ENCODE measurements at regions not wholly inside any gene's neighbourhood (a gene's known extent, or its start where the extent isn't known, plus 50 kb on each side); places are given as distances from the start of the nearest gene placed in this dataset.

DNA sequence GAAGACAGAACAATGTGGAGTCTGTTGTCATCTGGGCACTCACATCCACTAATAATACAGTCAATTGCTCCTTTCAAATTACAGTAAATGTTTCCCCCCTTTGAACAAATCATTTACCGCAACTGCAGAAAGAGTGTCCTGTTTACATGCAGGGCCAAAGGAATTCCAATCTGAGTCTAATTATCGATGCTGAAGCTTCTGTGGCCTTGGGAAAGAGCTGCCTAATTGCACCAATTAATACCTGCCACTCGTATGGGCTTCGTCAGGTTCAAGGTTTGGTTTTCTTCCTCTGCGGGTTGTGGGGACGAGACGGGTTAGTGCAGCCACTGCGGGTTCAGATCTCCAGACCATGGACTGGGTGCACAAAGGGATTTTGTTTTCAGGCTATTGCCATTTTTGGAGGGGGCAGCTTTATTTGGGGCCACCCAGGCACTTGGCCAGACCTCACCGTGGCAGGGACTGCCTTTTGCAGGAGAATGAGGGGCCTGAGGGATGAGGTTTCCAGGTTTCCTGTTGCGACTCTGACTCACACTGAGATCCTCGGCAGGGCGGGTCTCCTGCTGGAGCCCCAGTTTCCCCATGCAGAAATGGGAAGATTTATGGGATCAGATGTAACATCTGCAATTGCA, 147.6 kb downstream of the MIAT start:
- no peak for TF ChIP-seq CTCF (IDR thresholded peaks at IDR 0.05)
- TF ChIP-seq POLR2A (IDR thresholded peaks at IDR 0.05), result no peak

Measured in Peyer's patch (tissue), 4 donors.